Activated naive CD8-positive, alpha-beta T cell treated with anti-CD3 and anti-CD28 coated beads, Interleukin-2, amount 50 U/mL, for 24 hours (primary cell): ENCODE measurements at regions not wholly inside any gene's neighbourhood (a gene's known extent, or its start where the extent isn't known, plus 50 kb on each side); places are given as distances from the start of the nearest gene placed in this dataset.
A peak's percentile ranks its signal among the peaks of the same experiment; 100 is the strongest.
"Not testable (repeated sequence)": the region's sequence is repeated elsewhere in the genome, so short reads cannot be mapped to it uniquely, and the experiment has no call there.

ENCODE experiments used
- ATAC-seq: fragments of 150-1000 bp; cut with Tn5 transposase; one replicate; pipeline ENCODE4 v1.10.0; 2021
- DNase-seq: peaks from one replicate; pipeline ENCODE4 v3.0.0; 2021
- H3K27ac Mint-ChIP-seq: one replicate; pipeline ENCODE4 v1.8.0; 2021; ENCODE audit warnings: mild to moderate bottlenecking, mixed read lengths
- H3K27me3 Mint-ChIP-seq: one replicate; pipeline ENCODE4 v1.8.0; 2021; ENCODE audit warnings: mixed read lengths
- H3K36me3 Mint-ChIP-seq: one replicate; pipeline ENCODE4 v1.8.0; 2021; ENCODE audit warnings: low read depth, mixed read lengths
- H3K4me1 Mint-ChIP-seq: one replicate; pipeline ENCODE4 v1.8.0; 2021; ENCODE audit warnings: mixed read lengths
- H3K4me3 Mint-ChIP-seq: one replicate; pipeline ENCODE4 v1.8.0; 2021; ENCODE audit warnings: mild to moderate bottlenecking, moderate library complexity, mixed read lengths
- H3K9me3 Mint-ChIP-seq: one replicate; pipeline ENCODE4 v1.8.0; 2021; ENCODE audit warnings: mixed read lengths

- no peak overlapping the region for H3K4me3 Mint-ChIP-seq
- H3K9me3 Mint-ChIP-seq, result no peaks in the 10 kb centered on the region
- H3K27me3 Mint-ChIP-seq, result no peaks in the 10 kb centered on the region
- H3K27ac Mint-ChIP-seq, result no peak overlapping the region
- DNase-seq (no peak), ATAC-seq (no peak)
- H3K4me1 Mint-ChIP-seq, result peaks cover 4% of the 10 kb centered on the region
- no peaks in the 10 kb centered on the region for H3K36me3 Mint-ChIP-seq
Observed at GRCh38 chr10:3636356-3637181, 148.4 kb downstream of the KLF6 start.

GRCh38 chr10:3635697-3636096 lies 149.3 kb downstream of the KLF6 start:
- ATAC-seq (no peak), DNase-seq (no peak)
- no peaks in the 10 kb centered on the region for H3K36me3 Mint-ChIP-seq
- no peaks in the 10 kb centered on the region for H3K27me3 Mint-ChIP-seq
- H3K4me3 Mint-ChIP-seq, result no peak overlapping the region
- peaks cover 4% of the 10 kb centered on the region for H3K4me1 Mint-ChIP-seq
- no peaks in the 10 kb centered on the region for H3K9me3 Mint-ChIP-seq
- H3K27ac Mint-ChIP-seq, result no peak overlapping the region

- H3K27ac Mint-ChIP-seq, result no peak overlapping the region
- H3K36me3 Mint-ChIP-seq, result no peaks in the 10 kb centered on the region
- H3K9me3 Mint-ChIP-seq, result no peaks in the 10 kb centered on the region
- peaks cover 4% of the 10 kb centered on the region for H3K4me1 Mint-ChIP-seq
- DNase-seq (no peak), ATAC-seq (no peak)
- H3K4me3 Mint-ChIP-seq, result no peak overlapping the region
- no peaks in the 10 kb centered on the region for H3K27me3 Mint-ChIP-seq
Observed at GRCh38 chr10:3635211-3635671, 149.8 kb downstream of the KLF6 start.

- H3K4me1 Mint-ChIP-seq, DNase-seq, H3K27ac Mint-ChIP-seq, H3K9me3 Mint-ChIP-seq, H3K36me3 Mint-ChIP-seq, H3K27me3 Mint-ChIP-seq, H3K4me3 Mint-ChIP-seq, ATAC-seq: not testable (repeated sequence)
Observed at GRCh38 chr10:3634646-3635045, 150.4 kb downstream of the KLF6 start.

GRCh38 chr10:3631701-3632330 lies 153.2 kb downstream of the KLF6 start:
- Mint-ChIP-seq H3K27ac (no peak overlapping the region), H3K4me3 (no peak overlapping the region), H3K9me3 (no peaks in the 10 kb centered on the region), H3K36me3 (no peaks in the 10 kb centered on the region), H3K4me1 (peaks cover 4% of the 10 kb centered on the region), H3K27me3 (no peaks in the 10 kb centered on the region)
- peak; percentile 36 for ATAC-seq
- DNase-seq, result no peak

- Mint-ChIP-seq H3K36me3 (no peaks in the 10 kb centered on the region), H3K27ac (no peak overlapping the region), H3K27me3 (no peaks in the 10 kb centered on the region), H3K4me1 (peaks cover 4% of the 10 kb centered on the region), H3K9me3 (no peaks in the 10 kb centered on the region), H3K4me3 (no peak overlapping the region)
- DNase-seq (no peak), ATAC-seq (no peak)
Observed at GRCh38 chr10:3631291-3631690, 153.7 kb downstream of the KLF6 start.

DNA sequence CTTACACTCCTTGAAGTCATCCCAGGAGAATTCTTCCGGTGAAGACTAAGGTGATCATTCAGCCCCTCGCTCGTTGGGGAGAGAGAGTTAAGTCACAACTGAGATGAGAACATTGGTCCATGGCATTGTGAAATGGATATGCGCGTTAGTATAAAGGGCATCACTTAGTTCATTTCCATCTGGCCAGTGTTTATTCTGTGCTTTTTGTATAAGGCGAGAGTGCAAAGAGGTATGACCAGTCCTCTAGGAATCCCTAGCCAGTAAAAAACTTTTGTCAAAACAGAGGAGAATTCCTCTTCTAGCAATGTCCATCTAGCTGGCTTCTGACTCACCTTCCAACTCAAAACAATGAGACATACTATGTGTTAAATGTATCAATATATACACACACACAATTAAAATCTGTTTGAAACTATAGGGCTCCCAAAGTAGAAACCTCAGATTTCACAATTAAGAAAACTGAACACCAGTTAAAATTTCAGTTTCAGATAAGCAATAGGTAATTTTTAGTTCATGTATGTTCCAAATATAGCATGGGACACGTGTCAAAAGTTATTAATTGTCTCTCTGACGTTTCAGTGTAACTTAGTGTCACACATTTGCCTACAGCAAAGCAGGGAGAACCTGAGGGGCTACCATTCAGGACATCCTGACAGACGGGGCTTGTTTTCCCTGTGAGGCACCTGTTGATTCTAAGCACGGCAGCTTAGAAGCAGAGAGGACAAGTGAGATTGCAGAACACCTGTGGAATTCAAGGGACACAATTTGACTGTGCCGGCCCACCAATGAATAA lies 158.9 kb downstream of the KLF6 start:
- DNase-seq, result no peak
- Mint-ChIP-seq H3K4me1 (peaks cover 39% of the 10 kb centered on the region), H3K4me3 (no peak overlapping the region), H3K36me3 (peaks cover under 1% of the 10 kb centered on the region), H3K27ac (no peak overlapping the region), H3K27me3 (no peaks in the 10 kb centered on the region), H3K9me3 (peaks cover under 1% of the 10 kb centered on the region)
- ATAC-seq, result no peak

GRCh38 chr10:3624367-3624766 lies 160.6 kb downstream of the KLF6 start:
- Mint-ChIP-seq H3K4me3 (no peak overlapping the region), H3K27me3 (peaks cover 6% of the 10 kb centered on the region), H3K27ac (no peak overlapping the region), H3K36me3 (peaks cover 8% of the 10 kb centered on the region), H3K4me1 (peaks cover 39% of the 10 kb centered on the region), H3K9me3 (peaks cover 11% of the 10 kb centered on the region)
- no peak for ATAC-seq
- DNase-seq, result no peak

DNA sequence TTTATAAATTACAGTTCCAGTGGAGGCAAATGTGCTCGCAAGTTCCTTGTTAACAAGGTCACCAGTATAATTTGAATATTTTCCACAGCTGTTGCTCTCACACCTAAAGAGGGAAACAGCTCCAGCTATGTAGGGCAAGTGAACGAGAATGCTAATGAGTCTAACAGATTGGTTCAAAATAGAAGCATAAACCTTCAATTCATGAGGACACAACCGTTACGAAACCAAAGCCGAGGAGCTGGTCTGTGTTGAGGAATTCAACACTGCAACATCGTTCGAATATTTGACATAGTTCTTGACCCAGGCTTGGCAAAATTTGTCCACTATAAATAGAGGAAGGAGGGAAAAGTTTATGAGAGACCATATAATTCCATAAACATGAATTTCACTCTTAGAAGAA lies 161.3 kb downstream of the KLF6 start:
- peaks cover 39% of the 10 kb centered on the region for H3K4me1 Mint-ChIP-seq
- peak overlapping the region; percentile 89 for H3K27ac Mint-ChIP-seq
- peak overlapping the region; percentile 6 for H3K4me3 Mint-ChIP-seq
- DNase-seq (no peak), ATAC-seq (no peak)
- H3K27me3 Mint-ChIP-seq, result peaks cover 6% of the 10 kb centered on the region
- peaks cover 8% of the 10 kb centered on the region for H3K36me3 Mint-ChIP-seq
- peaks cover 11% of the 10 kb centered on the region for H3K9me3 Mint-ChIP-seq

DNA sequence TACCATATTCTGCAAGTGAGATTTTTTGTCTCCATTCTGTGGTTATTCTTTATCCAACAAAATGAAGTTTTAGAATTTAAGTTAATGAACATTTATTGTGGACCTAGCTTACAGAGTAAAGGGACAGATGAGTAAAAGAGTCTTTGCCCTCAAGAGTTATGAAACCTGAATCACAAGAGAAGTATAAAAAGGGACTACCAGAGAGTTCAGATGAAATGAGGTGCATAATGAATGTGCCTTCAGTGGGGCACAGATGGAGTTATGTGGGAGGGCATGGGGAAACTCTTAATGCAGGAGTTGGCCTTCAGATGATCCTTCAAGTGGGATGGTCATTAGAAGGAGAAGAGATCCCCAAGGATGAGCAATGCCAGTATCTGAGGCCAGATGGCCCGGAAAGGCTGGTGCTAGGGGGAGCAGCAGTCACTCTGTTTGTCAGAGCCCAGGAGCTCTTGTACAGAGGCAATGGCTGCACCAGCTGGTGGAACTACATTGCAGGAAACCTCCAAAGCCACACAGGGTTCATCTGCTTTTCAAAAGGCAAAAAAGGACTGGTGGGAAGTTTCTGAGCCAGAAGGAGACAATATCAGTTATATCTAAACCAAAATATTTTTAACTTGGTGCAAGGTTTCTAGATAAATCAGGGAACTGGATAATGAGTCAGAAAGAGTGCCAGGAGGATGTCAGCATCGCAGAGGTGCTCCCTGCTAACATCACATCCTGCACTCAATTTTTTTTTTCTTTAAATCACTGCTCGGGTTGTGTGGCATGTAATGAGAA lies 162.0 kb downstream of the KLF6 start:
- ATAC-seq (peak; percentile 71), DNase-seq (peak; percentile 23)
- Mint-ChIP-seq H3K27ac (peak overlapping the region; percentile 89), H3K9me3 (peaks cover 11% of the 10 kb centered on the region), H3K36me3 (peaks cover 8% of the 10 kb centered on the region), H3K27me3 (peaks cover 6% of the 10 kb centered on the region), H3K4me1 (peaks cover 39% of the 10 kb centered on the region), H3K4me3 (peak overlapping the region; percentile 24)

DNA sequence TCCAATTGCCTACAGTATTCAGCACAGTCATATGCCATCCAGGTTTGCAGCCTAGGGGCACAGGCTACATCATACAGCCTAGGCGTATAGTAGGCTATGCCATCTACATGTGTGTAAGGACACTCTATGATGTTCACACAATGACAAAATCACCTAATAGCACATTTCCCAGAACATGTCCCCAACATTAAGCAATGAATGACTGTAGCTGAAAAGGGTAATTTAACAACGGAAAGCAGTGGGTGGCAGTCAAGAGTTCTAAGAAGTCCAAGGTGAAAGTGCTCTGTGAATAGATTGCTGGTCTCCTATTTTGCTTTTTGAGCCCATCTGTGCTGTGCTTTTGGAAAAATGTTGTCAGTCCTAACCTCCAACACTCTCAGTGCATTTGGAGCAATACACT lies 162.6 kb downstream of the KLF6 start:
- peak overlapping the region; percentile 89 for H3K27ac Mint-ChIP-seq
- H3K4me1 Mint-ChIP-seq, result peaks cover 39% of the 10 kb centered on the region
- no peak for DNase-seq
- H3K36me3 Mint-ChIP-seq, result peaks cover 8% of the 10 kb centered on the region
- ATAC-seq, result peak; percentile 79
- peaks cover 6% of the 10 kb centered on the region for H3K27me3 Mint-ChIP-seq
- H3K4me3 Mint-ChIP-seq, result no peak overlapping the region
- H3K9me3 Mint-ChIP-seq, result peaks cover 11% of the 10 kb centered on the region

- H3K36me3 Mint-ChIP-seq, result peaks cover 8% of the 10 kb centered on the region
- peaks cover 35% of the 10 kb centered on the region for H3K4me1 Mint-ChIP-seq
- no peak overlapping the region for H3K4me3 Mint-ChIP-seq
- ATAC-seq (no peak), DNase-seq (no peak)
- peaks cover 6% of the 10 kb centered on the region for H3K27me3 Mint-ChIP-seq
- peaks cover 11% of the 10 kb centered on the region for H3K9me3 Mint-ChIP-seq
- H3K27ac Mint-ChIP-seq, result no peak overlapping the region
Observed at GRCh38 chr10:3620818-3621217, 164.2 kb downstream of the KLF6 start.

- H3K27me3 Mint-ChIP-seq, result peaks cover 6% of the 10 kb centered on the region
- peaks cover 11% of the 10 kb centered on the region for H3K9me3 Mint-ChIP-seq
- DNase-seq (no peak), ATAC-seq (no peak)
- peaks cover 27% of the 10 kb centered on the region for H3K4me1 Mint-ChIP-seq
- no peak overlapping the region for H3K4me3 Mint-ChIP-seq
- H3K36me3 Mint-ChIP-seq, result peaks cover 8% of the 10 kb centered on the region
- H3K27ac Mint-ChIP-seq, result no peak overlapping the region
Observed at GRCh38 chr10:3619241-3619640, 165.8 kb downstream of the KLF6 start.

- Mint-ChIP-seq H3K9me3 (peaks cover 16% of the 10 kb centered on the region), H3K4me3 (no peak overlapping the region), H3K36me3 (peaks cover 11% of the 10 kb centered on the region), H3K27me3 (peaks cover 6% of the 10 kb centered on the region), H3K27ac (no peak overlapping the region), H3K4me1 (peaks cover 3% of the 10 kb centered on the region)
- no peak for DNase-seq
- ATAC-seq, result no peak
Observed at GRCh38 chr10:3616880-3617279, 168.1 kb downstream of the KLF6 start.
